Fibroblast of lung (primary cell): ENCODE measurements at regions not wholly inside any gene's neighbourhood (a gene's known extent, or its start where the extent isn't known, plus 50 kb on each side); places are given as distances from the start of the nearest gene placed in this dataset.

ENCODE experiments used
- DNase-seq, 2 donors: peaks; one replicate each; pipeline versions ENCODE4 v3.0.0 to v3.0.0-alpha.2; 2010; ENCODE audit warnings: low read depth in 2 of 2
- H2AFZ ChIP-seq: 2 replicates; pipeline ENCODE4 v1.5.1; 2012; ENCODE audit warnings: low read length, control low read depth, inconsistent platforms
- H3K27ac ChIP-seq: 2 replicates; pipeline ENCODE4 v1.5.1; 2011; ENCODE audit warnings: low read length, control low read depth; ENCODE audit not compliant: insufficient read depth
- H3K27me3 ChIP-seq: 2 replicates; pipeline ENCODE4 v1.5.1; 2011; ENCODE audit warnings: mild to moderate bottlenecking, low read length; ENCODE audit not compliant: control insufficient read depth, insufficient read depth
- H3K36me3 ChIP-seq: 2 replicates; pipeline ENCODE4 v1.5.1; 2011; ENCODE audit warnings: low read length; ENCODE audit not compliant: control insufficient read depth, insufficient read depth
- H3K4me1 ChIP-seq: 2 replicates; pipeline ENCODE4 v1.5.1; 2011; ENCODE audit warnings: low read length; ENCODE audit not compliant: control insufficient read depth, insufficient read depth; ENCODE audit errors: extremely low read depth
- H3K4me2 ChIP-seq: 2 replicates; pipeline ENCODE4 v1.5.1; 2011; ENCODE audit warnings: low read length, control low read depth; ENCODE audit not compliant: insufficient read depth; ENCODE audit errors: extremely low read depth
- H3K4me3 ChIP-seq, 4 experiments: fragments of 200-600 bp in 1 of 4; sonication (generic) in 1 of 4; replicated peaks in 1 of 4; 2 replicates each; pipeline ENCODE4 v1.5.1; 2011 to 2016; ENCODE audit warnings: low read length in 4 of 4, low read depth in 3 of 4, mild to moderate bottlenecking in 3 of 4, control low read depth in 2 of 4, inconsistent platforms in 1 of 4, mixed read lengths in 1 of 4; ENCODE audit not compliant: insufficient read depth in 1 of 4; ENCODE audit errors: control extremely low read depth in 1 of 4
- H3K79me2 ChIP-seq: 2 replicates; pipeline ENCODE4 v1.5.1; 2012; ENCODE audit warnings: mild to moderate bottlenecking, low read length, inconsistent platforms; ENCODE audit not compliant: control insufficient read depth, insufficient read depth
- H3K9ac ChIP-seq: 2 replicates; pipeline ENCODE4 v1.5.1; 2011; ENCODE audit warnings: mild to moderate bottlenecking, low read length, control low read depth; ENCODE audit not compliant: insufficient read depth
- H3K9me3 ChIP-seq: 2 replicates; pipeline ENCODE4 v1.5.1; 2012; ENCODE audit warnings: low read depth, low read length; ENCODE audit not compliant: control insufficient read depth, insufficient read depth
- H4K20me1 ChIP-seq: 2 replicates; pipeline ENCODE4 v1.5.1; 2011; ENCODE audit warnings: low read length; ENCODE audit not compliant: control insufficient read depth, insufficient read depth; ENCODE audit errors: extremely low read depth
- CTCF ChIP-seq, 2 donors: IDR thresholded peaks in 1 of 2; conservative IDR thresholded peaks in 1 of 2; 1 replicate in 1 of 2; 2 replicates in 1 of 2; pipeline ENCODE4 v1.5.1; 2011 to 2012; ENCODE audit warnings: low read length in 2 of 2, control low read depth in 1 of 2, inconsistent platforms in 1 of 2, low read depth in 1 of 2, mild to moderate bottlenecking in 1 of 2
- EZH2 ChIP-seq: IDR thresholded peaks from 2 replicates; pipeline ENCODE4 v1.5.1; 2012; ENCODE audit warnings: low read length, control low read depth, mild to moderate bottlenecking; ENCODE audit errors: missing control alignments

- TF ChIP-seq EZH2 (no peak), CTCF (conservative IDR thresholded peaks at IDR 0.05 in 1 of 2, IDR thresholded peaks at IDR 0.05 in 1 of 2; ENCODE audit: low read depth in 1 of 2, low read length in 2 of 2) (no peak)
Observed at GRCh38 chr2:221070106-221070505, 502.0 kb downstream of the EPHA4 start.

GRCh38 chr2:221073326-221074049, 498.6 kb downstream of the EPHA4 start:
- no peak overlapping the region for H3K4me3 ChIP-seq
- H3K36me3 ChIP-seq: no peaks in the 10 kb centered on the region
- no peak for DNase-seq
- no peaks in the 10 kb centered on the region for H4K20me1 ChIP-seq
- no peak overlapping the region for H2AFZ ChIP-seq
- H3K9me3 ChIP-seq: no peaks in the 10 kb centered on the region
- TF ChIP-seq CTCF (conservative IDR thresholded peaks at IDR 0.05 in 1 of 2, IDR thresholded peaks at IDR 0.05 in 1 of 2; ENCODE audit: low read depth in 1 of 2, low read length in 2 of 2) (no peak), EZH2 (no peak)
- H3K27me3 ChIP-seq: no peaks in the 10 kb centered on the region
- H3K4me2 ChIP-seq: no peak overlapping the region
- no peak overlapping the region for H3K27ac ChIP-seq
- no peak overlapping the region for H3K9ac ChIP-seq
- no peaks in the 10 kb centered on the region for H3K4me1 ChIP-seq
- no peaks in the 10 kb centered on the region for H3K79me2 ChIP-seq

More at GRCh38 chr2:221070106-221070505, 502.0 kb downstream of the EPHA4 start:
- no peak overlapping the region for H3K9ac ChIP-seq
- H3K27ac ChIP-seq: no peak overlapping the region
- no peaks in the 10 kb centered on the region for H3K27me3 ChIP-seq
- no peaks in the 10 kb centered on the region for H3K36me3 ChIP-seq
- no peaks in the 10 kb centered on the region for H3K9me3 ChIP-seq
- H3K4me3 ChIP-seq: no peak overlapping the region
- H3K79me2 ChIP-seq: no peaks in the 10 kb centered on the region
- DNase-seq: no peak
- no peak overlapping the region for H3K4me2 ChIP-seq
- no peaks in the 10 kb centered on the region for H3K4me1 ChIP-seq
- H2AFZ ChIP-seq: no peak overlapping the region
- no peaks in the 10 kb centered on the region for H4K20me1 ChIP-seq

GRCh38 chr2:221074238-221074637, 497.9 kb downstream of the EPHA4 start:
- no peaks in the 10 kb centered on the region for H3K36me3 ChIP-seq
- no peak overlapping the region for H3K27ac ChIP-seq
- DNase-seq: no peak
- no peaks in the 10 kb centered on the region for H3K9me3 ChIP-seq
- H3K4me3 ChIP-seq: no peak overlapping the region
- no peaks in the 10 kb centered on the region for H3K27me3 ChIP-seq
- H3K9ac ChIP-seq: no peak overlapping the region
- H3K4me2 ChIP-seq: no peak overlapping the region
- no peak for TF ChIP-seq EZH2
- TF ChIP-seq CTCF (conservative IDR thresholded peaks at IDR 0.05 in 1 of 2, IDR thresholded peaks at IDR 0.05 in 1 of 2; ENCODE audit: low read depth in 1 of 2, low read length in 2 of 2): no peak
- no peaks in the 10 kb centered on the region for H3K79me2 ChIP-seq
- H4K20me1 ChIP-seq: no peaks in the 10 kb centered on the region
- no peak overlapping the region for H2AFZ ChIP-seq
- H3K4me1 ChIP-seq: no peaks in the 10 kb centered on the region
